K562 (cell line): ENCODE measurements at regions not wholly inside any gene's neighbourhood (a gene's known extent, or its start where the extent isn't known, plus 50 kb on each side); places are given as distances from the start of the nearest gene placed in this dataset.

ENCODE experiments used
- ATAC-seq: fragments of 200-7000 bp; cut with Tn5 transposase; 3 replicates; pipeline ENCODE4 v1.9.1; 2020; ENCODE audit warnings: moderate library complexity
- BruUV-seq: library from RNA; stranded (reverse); fragments of 400-500 nt; replicated peaks from 2 replicates; lab custom pipeline; 2021; lab: Mats Ljungman, UMichigan
- CTCF ChIA-PET: fragments of 300-600 bp; formaldehyde crosslinking; extraction: SDS; loops from one replicate; lab custom pipeline; 2021; ENCODE audit warnings: low intra/inter-chr PET ratio; lab: Yijun Ruan, JAX
- POLR2A ChIA-PET: fragments of 300-600, 350-650 bp; sonication (Branson Sonifier 250); formaldehyde crosslinking; extraction: SDS; loops from one replicate; lab custom pipeline; 2021; ENCODE audit warnings: antibody characterized with exemption, inconsistent platforms; lab: Yijun Ruan, JAX
- DNase-seq, 4 experiments: peaks; one replicate each; pipeline versions ENCODE4 v3.0.0 to v3.0.0-alpha.2; 2011 to 2018; ENCODE audit warnings: low spot score in 3 of 4, mixed read lengths in 3 of 4; ENCODE audit errors: extremely low read depth in 1 of 4
- FAIRE-seq: peaks from 2 replicates; lab custom pipeline; 2011; peaks lifted over from hg19 to GRCh38; lab: Jason Lieb, UNC
- H2AFZ ChIP-seq: 2 replicates; pipeline ENCODE4 v1.6.0; 2011; ENCODE audit warnings: low read depth, low read length, control low read depth, inconsistent platforms
- H3K27ac ChIP-seq: fragments of 200-600 bp; 3 replicates; pipeline ENCODE4 v1.8.0; 2011; ENCODE audit warnings: low read depth, mild to moderate bottlenecking, control low read depth, inconsistent platforms, low read length, moderate library complexity, mixed read lengths; ENCODE audit errors: extremely low read depth
- H3K27me3 ChIP-seq, 2 experiments: fragments of 300-600 bp in 1 of 2; 2 replicates in 1 of 2; 3 replicates in 1 of 2; pipeline versions ENCODE4 v1.6.0 to v1.8.0; 2011; ENCODE audit warnings: inconsistent platforms in 2 of 2, low read length in 2 of 2, mild to moderate bottlenecking in 1 of 2, mixed read lengths in 1 of 2, moderate library complexity in 1 of 2; ENCODE audit not compliant: control insufficient read depth in 2 of 2, insufficient read depth in 2 of 2
- H3K36me3 ChIP-seq: fragments of 300-600 bp; 3 replicates; pipeline ENCODE4 v1.8.0; 2011; ENCODE audit warnings: mild to moderate bottlenecking, low read length, inconsistent platforms; ENCODE audit not compliant: control insufficient read depth, insufficient read depth
- H3K4me1 ChIP-seq, 2 experiments: fragments of 200-600 bp in 1 of 2; replicated peaks in 1 of 2; 2 replicates in 1 of 2; 3 replicates in 1 of 2; pipeline versions ENCODE4 v1.5.1 to v1.8.0; 2011; ENCODE audit warnings: inconsistent platforms in 2 of 2, low read length in 2 of 2, mild to moderate bottlenecking in 1 of 2, mixed read lengths in 1 of 2, moderate library complexity in 1 of 2; ENCODE audit not compliant: control insufficient read depth in 2 of 2, insufficient read depth in 2 of 2
- H3K4me2 ChIP-seq: 2 replicates; pipeline ENCODE4 v1.6.1; 2011; ENCODE audit warnings: low read length, control low read depth, inconsistent platforms, mixed read lengths; ENCODE audit not compliant: insufficient read depth
- H3K4me3 ChIP-seq: fragments of 200-600 bp; sonication (generic), shearing (Covaris generic); 2 replicates; pipeline ENCODE4 v1.5.1; 2016; ENCODE audit warnings: control low read depth, inconsistent platforms
- H3K79me2 ChIP-seq: fragments of 200-600 bp; 3 replicates; pipeline ENCODE4 v1.8.0; 2011; ENCODE audit warnings: low read length, inconsistent platforms; ENCODE audit not compliant: control insufficient read depth, insufficient read depth
- H3K9ac ChIP-seq, 2 experiments: 2 replicates each; pipeline versions ENCODE4 v1.6.0 to v1.6.1; 2011; ENCODE audit warnings: low read depth in 2 of 2, low read length in 2 of 2, control low read depth in 1 of 2, inconsistent platforms in 1 of 2, mild to moderate bottlenecking in 1 of 2, mixed read lengths in 1 of 2; ENCODE audit not compliant: insufficient read depth in 1 of 2
- H3K9me1 ChIP-seq: one replicate; pipeline ENCODE4 v1.6.0; 2011; ENCODE audit warnings: inconsistent platforms, mild to moderate bottlenecking, low read length, moderate library complexity; ENCODE audit not compliant: control insufficient read depth, insufficient read depth
- H3K9me3 ChIP-seq: replicated peaks from 2 replicates; pipeline ENCODE4 v1.5.1; 2011; ENCODE audit warnings: low read depth, low read length, inconsistent platforms; ENCODE audit not compliant: control insufficient read depth, insufficient read depth
- H4K20me1 ChIP-seq: replicated peaks from 2 replicates; pipeline ENCODE4 v1.6.1; 2011; ENCODE audit warnings: low read length, inconsistent platforms, mixed read lengths; ENCODE audit not compliant: control insufficient read depth, insufficient read depth
- CBX2 ChIP-seq: fragments of 200-600 bp; sonication (generic); IDR thresholded peaks from one replicate; pipeline ENCODE4 v1.6.1; 2012; ENCODE audit warnings: mild to moderate bottlenecking, low read length, inconsistent platforms; ENCODE audit not compliant: insufficient read depth, poor library complexity, severe bottlenecking
- EWSR1 ChIP-seq: fragments of 450-650 bp; IDR thresholded peaks from 2 replicates; pipeline ENCODE4 v1.6.1; 2018; ENCODE audit warnings: borderline replicate concordance, mild to moderate bottlenecking, low read depth, moderate library complexity; ENCODE audit not compliant: partially characterized antibody
- GATA2 ChIP-seq: sonication (generic); formaldehyde crosslinking; IDR thresholded peaks from 2 replicates; pipeline ENCODE4 v1.4.0; 2020; ENCODE audit warnings: mild to moderate bottlenecking, missing genetic modification reagents
- POLR2AphosphoS2 ChIP-seq: IDR thresholded peaks from 2 replicates; pipeline ENCODE4 v1.6.1; 2012; ENCODE audit warnings: low read length, improper control_type of control experiment
- TAF15 ChIP-seq: fragments of 200-400 bp; formaldehyde crosslinking; IDR thresholded peaks from 2 replicates; pipeline ENCODE4 v1.6.1; 2017; ENCODE audit warnings: mild to moderate bottlenecking, low read depth, low read length, moderate library complexity
- ZFP1 ChIP-seq: fragments of 450-650 bp; formaldehyde crosslinking; IDR thresholded peaks from 2 replicates; pipeline ENCODE4 v1.4.0; 2020; ENCODE audit warnings: mild to moderate bottlenecking, mixed read lengths
- ZNF324 ChIP-seq: fragments of 250-450 bp; sonication (Bioruptor Pico); IDR thresholded peaks from 2 replicates; pipeline ENCODE4 v1.4.0; 2020; ENCODE audit warnings: mild to moderate bottlenecking
- ZNF561 ChIP-seq: fragments of 450-650 bp; formaldehyde crosslinking; conservative IDR thresholded peaks from 2 replicates; pipeline ENCODE4 v1.4.0; 2020; ENCODE audit warnings: mild to moderate bottlenecking, moderate library complexity
- in situ Hi-C: fragments of 300-500 bp; cut with MboI; formaldehyde crosslinking; loops from 4 replicates; pipeline ENCODE4 v1.15.0; 2018; ENCODE audit warnings: inconsistent platforms, mixed read lengths
- intact Hi-C: fragments of 100-400 bp; cut with micrococcal nuclease; formaldehyde crosslinking; loops from 2 replicates; pipeline ENCODE4 v1.14.2; 2022
- TF ChIP-seq, protein P1 (sequence below): fragments of 450-650 bp; IDR thresholded peaks from 2 replicates; pipeline ENCODE4 v1.7.1; 2018; ENCODE audit warnings: mild to moderate bottlenecking, low read depth; ENCODE audit not compliant: partially characterized antibody
- TF ChIP-seq, protein P2 (sequence below): fragments of 450-650 bp; IDR thresholded peaks from 2 replicates; pipeline ENCODE4 v1.6.1; 2016; ENCODE audit warnings: mild to moderate bottlenecking
- TF ChIP-seq, protein P3 (sequence below): fragments of 200-800 bp; sonication (Bioruptor generic); IDR thresholded peaks from 2 replicates; pipeline ENCODE4 v1.6.1; 2016; ENCODE audit warnings: missing genetic modification characterization, missing compliant biosample characterization

DNA sequence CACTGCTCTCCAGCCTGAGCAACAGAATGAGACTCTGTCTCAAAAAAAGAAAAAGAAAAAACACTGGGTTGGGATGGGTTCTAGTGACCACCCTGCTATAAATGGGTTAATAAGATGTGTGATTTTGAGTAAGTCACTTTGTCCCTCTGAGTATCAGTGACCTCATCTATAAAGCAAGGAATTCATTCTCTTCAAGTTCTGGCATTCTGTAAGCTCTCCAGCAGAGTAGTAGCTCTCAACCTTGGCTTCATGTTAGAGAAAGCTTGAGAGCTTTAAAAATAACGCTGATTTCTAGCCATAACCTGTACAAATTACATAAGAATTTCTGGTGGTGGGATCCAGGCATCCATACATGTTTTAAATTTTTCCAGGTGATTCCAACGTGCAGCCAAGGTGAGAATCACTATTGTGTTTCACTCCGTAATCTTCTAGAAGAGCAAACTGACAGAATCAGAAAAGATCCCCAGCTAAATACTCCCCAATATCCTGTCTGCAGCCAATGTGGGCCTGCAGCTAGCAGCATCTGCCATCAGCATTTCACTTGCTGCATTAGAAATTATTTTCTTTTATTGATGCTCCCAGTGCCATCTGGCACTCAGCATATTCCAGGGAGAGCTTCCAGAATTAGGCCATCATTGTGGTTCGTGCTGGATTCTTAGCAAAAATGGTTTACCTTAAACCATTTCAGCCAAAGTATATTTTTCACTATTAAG, 109.4 kb downstream of the FEM1C start (continued):
- TF ChIP-seq ZNF561 (CRISPR knock-in tag) (no peak), ZNF324 (CRISPR knock-in tag) (no peak), EWSR1 (no peak), GATA2 (no peak), CBX2 (no peak)
- TF ChIP-seq, protein P1, sequence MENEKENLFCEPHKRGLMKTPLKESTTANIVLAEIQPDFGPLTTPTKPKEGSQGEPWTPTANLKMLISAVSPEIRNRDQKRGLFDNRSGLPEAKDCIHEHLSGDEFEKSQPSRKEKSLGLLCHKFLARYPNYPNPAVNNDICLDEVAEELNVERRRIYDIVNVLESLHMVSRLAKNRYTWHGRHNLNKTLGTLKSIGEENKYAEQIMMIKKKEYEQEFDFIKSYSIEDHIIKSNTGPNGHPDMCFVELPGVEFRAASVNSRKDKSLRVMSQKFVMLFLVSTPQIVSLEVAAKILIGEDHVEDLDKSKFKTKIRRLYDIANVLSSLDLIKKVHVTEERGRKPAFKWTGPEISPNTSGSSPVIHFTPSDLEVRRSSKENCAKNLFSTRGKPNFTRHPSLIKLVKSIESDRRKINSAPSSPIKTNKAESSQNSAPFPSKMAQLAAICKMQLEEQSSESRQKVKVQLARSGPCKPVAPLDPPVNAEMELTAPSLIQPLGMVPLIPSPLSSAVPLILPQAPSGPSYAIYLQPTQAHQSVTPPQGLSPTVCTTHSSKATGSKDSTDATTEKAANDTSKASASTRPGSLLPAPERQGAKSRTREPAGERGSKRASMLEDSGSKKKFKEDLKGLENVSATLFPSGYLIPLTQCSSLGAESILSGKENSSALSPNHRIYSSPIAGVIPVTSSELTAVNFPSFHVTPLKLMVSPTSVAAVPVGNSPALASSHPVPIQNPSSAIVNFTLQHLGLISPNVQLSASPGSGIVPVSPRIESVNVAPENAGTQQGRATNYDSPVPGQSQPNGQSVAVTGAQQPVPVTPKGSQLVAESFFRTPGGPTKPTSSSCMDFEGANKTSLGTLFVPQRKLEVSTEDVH: no peak

DNA sequence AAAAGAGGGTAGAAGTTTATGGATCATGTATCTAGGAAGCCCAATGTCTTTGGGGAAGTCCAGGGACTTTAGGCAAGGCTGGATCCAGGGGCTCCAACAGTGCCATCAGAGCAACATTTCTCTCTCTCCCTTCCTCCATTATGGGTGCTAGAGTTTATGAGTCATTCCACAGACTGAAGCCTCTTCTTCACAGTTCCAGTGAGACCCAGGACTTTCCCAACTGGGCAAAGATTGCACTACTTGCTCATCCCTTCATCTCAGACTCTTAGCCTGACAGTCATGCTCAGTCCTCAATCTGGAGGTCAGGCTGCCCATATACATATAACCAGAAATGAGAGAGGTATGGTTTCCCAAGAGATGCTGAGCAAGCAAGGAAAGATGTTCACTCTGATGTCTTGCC, 110.7 kb downstream of the FEM1C start:
- in situ Hi-C loops: no loop called here
- Histone ChIP-seq H3K27ac (no peak overlapping the region), H3K4me1 (no peaks in the 10 kb centered on the region), H3K27me3 (no peaks in the 10 kb centered on the region), H3K79me2 (no peaks in the 10 kb centered on the region), H3K4me3 (no peak overlapping the region), H3K36me3 (no peaks in the 10 kb centered on the region), H3K9me3 (no peaks in the 10 kb centered on the region), H2AFZ (no peak overlapping the region), H3K4me2 (no peak overlapping the region), H4K20me1 (no peaks in the 10 kb centered on the region), H3K9ac (no peak overlapping the region), H3K9me1 (no peaks in the 10 kb centered on the region)
- BruUV-seq: no TSS peak
- ATAC-seq (no peak), DNase-seq (no peak), FAIRE-seq (no peak)
- ChIA-PET CTCF (no interaction called here), POLR2A (interaction anchor here (1.4 kb wide), 1 partner anchor 19 kb away, joined by 3 read pairs; no protein-coding TSS in a partner anchor)
- intact Hi-C loops: no loop called here
- TF ChIP-seq POLR2AphosphoS2 (no peak), ZFP1 (CRISPR knock-in tag) (no peak), TAF15 (no peak)
- TF ChIP-seq, protein P2, sequence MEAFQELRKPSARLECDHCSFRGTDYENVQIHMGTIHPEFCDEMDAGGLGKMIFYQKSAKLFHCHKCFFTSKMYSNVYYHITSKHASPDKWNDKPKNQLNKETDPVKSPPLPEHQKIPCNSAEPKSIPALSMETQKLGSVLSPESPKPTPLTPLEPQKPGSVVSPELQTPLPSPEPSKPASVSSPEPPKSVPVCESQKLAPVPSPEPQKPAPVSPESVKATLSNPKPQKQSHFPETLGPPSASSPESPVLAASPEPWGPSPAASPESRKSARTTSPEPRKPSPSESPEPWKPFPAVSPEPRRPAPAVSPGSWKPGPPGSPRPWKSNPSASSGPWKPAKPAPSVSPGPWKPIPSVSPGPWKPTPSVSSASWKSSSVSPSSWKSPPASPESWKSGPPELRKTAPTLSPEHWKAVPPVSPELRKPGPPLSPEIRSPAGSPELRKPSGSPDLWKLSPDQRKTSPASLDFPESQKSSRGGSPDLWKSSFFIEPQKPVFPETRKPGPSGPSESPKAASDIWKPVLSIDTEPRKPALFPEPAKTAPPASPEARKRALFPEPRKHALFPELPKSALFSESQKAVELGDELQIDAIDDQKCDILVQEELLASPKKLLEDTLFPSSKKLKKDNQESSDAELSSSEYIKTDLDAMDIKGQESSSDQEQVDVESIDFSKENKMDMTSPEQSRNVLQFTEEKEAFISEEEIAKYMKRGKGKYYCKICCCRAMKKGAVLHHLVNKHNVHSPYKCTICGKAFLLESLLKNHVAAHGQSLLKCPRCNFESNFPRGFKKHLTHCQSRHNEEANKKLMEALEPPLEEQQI: no peak
- TF ChIP-seq, protein P3, sequence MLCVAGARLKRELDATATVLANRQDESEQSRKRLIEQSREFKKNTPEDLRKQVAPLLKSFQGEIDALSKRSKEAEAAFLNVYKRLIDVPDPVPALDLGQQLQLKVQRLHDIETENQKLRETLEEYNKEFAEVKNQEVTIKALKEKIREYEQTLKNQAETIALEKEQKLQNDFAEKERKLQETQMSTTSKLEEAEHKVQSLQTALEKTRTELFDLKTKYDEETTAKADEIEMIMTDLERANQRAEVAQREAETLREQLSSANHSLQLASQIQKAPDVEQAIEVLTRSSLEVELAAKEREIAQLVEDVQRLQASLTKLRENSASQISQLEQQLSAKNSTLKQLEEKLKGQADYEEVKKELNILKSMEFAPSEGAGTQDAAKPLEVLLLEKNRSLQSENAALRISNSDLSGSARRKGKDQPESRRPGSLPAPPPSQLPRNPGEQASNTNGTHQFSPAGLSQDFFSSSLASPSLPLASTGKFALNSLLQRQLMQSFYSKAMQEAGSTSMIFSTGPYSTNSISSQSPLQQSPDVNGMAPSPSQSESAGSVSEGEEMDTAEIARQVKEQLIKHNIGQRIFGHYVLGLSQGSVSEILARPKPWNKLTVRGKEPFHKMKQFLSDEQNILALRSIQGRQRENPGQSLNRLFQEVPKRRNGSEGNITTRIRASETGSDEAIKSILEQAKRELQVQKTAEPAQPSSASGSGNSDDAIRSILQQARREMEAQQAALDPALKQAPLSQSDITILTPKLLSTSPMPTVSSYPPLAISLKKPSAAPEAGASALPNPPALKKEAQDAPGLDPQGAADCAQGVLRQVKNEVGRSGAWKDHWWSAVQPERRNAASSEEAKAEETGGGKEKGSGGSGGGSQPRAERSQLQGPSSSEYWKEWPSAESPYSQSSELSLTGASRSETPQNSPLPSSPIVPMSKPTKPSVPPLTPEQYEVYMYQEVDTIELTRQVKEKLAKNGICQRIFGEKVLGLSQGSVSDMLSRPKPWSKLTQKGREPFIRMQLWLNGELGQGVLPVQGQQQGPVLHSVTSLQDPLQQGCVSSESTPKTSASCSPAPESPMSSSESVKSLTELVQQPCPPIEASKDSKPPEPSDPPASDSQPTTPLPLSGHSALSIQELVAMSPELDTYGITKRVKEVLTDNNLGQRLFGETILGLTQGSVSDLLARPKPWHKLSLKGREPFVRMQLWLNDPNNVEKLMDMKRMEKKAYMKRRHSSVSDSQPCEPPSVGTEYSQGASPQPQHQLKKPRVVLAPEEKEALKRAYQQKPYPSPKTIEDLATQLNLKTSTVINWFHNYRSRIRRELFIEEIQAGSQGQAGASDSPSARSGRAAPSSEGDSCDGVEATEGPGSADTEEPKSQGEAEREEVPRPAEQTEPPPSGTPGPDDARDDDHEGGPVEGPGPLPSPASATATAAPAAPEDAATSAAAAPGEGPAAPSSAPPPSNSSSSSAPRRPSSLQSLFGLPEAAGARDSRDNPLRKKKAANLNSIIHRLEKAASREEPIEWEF (CRISPR knock-in tag): no peak
